WTC11 (cell line): ENCODE measurements at regions not wholly inside any gene's neighbourhood (a gene's known extent, or its start where the extent isn't known, plus 50 kb on each side); places are given as distances from the start of the nearest gene placed in this dataset.

Experiments
- ATAC-seq: fragments of 200-7000 bp; cut with Tn5 transposase; 2 replicates; pipeline ENCODE4 v1.10.0; 2021; ENCODE audit warnings: mild to moderate bottlenecking, moderate library complexity
- CTCF ChIA-PET: fragments of 300-600 bp; sonication (Branson Sonifier 250); formaldehyde crosslinking; loops from one replicate; lab custom pipeline; 2021; ENCODE audit warnings: antibody characterized with exemption; lab: Charles Lee
- POLR2A ChIA-PET: fragments of 350-600 bp; sonication (Branson Sonifier 250); formaldehyde crosslinking; loops from one replicate; lab custom pipeline; 2021; ENCODE audit warnings: antibody characterized with exemption; lab: Charles Lee
- DNase-seq: peaks from one replicate; pipeline ENCODE4 v3.0.0; 2021; ENCODE audit warnings: low spot score
- H3K27ac Mint-ChIP-seq: 2 replicates; pipeline ENCODE4 v1.8.0; 2021; ENCODE audit warnings: mixed read lengths
- H3K27me3 Mint-ChIP-seq: 2 replicates; pipeline ENCODE4 v1.8.0; 2021; ENCODE audit warnings: low read depth, mild to moderate bottlenecking, moderate library complexity, mixed read lengths
- H3K36me3 Mint-ChIP-seq: 2 replicates; pipeline ENCODE4 v1.8.0; 2021; ENCODE audit warnings: mixed read lengths
- H3K4me1 Mint-ChIP-seq: 2 replicates; pipeline ENCODE4 v1.8.0; 2022; ENCODE audit warnings: mixed read lengths
- H3K4me3 Mint-ChIP-seq: 2 replicates; pipeline ENCODE4 v1.8.0; 2021; ENCODE audit warnings: mild to moderate bottlenecking, moderate library complexity, mixed read lengths
- H3K9me3 Mint-ChIP-seq: 2 replicates; pipeline ENCODE4 v1.8.0; 2021; ENCODE audit warnings: mixed read lengths
- GABPB1 ChIP-seq: sonication (generic); formaldehyde crosslinking; IDR thresholded peaks from 2 replicates; pipeline ENCODE4 v1.8.1; 2023; ENCODE audit warnings: mild to moderate bottlenecking, missing genetic modification reagents
- IRF2 ChIP-seq: sonication (generic); formaldehyde crosslinking; IDR thresholded peaks from 2 replicates; pipeline ENCODE4 v1.8.0; 2022; ENCODE audit warnings: low read depth, missing genetic modification reagents, borderline replicate concordance
- JUN ChIP-seq: sonication (generic); formaldehyde crosslinking; IDR thresholded peaks from 2 replicates; pipeline ENCODE4 v1.8.0; 2023; ENCODE audit warnings: mild to moderate bottlenecking, missing genetic modification reagents
- NR1H2 ChIP-seq: sonication (generic); formaldehyde crosslinking; IDR thresholded peaks from 2 replicates; pipeline ENCODE4 v1.9.0; 2021; ENCODE audit warnings: mild to moderate bottlenecking, moderate library complexity, missing genetic modification reagents
- RELA ChIP-seq: sonication (generic); formaldehyde crosslinking; IDR thresholded peaks from 2 replicates; pipeline ENCODE4 v1.8.1; 2022; ENCODE audit warnings: missing genetic modification reagents, mild to moderate bottlenecking, borderline replicate concordance
- TEAD4 ChIP-seq: sonication (generic); formaldehyde crosslinking; IDR thresholded peaks from 2 replicates; pipeline ENCODE4 v1.8.0; 2022; ENCODE audit warnings: mild to moderate bottlenecking, missing genetic modification reagents
- ZBTB21 ChIP-seq: sonication (generic); formaldehyde crosslinking; IDR thresholded peaks from 2 replicates; pipeline ENCODE4 v1.8.1; 2023; ENCODE audit warnings: mild to moderate bottlenecking, missing genetic modification reagents, borderline replicate concordance
- ZNF423 ChIP-seq: fragments of 250-450 bp; sonication (Bioruptor Pico); IDR thresholded peaks from 2 replicates; pipeline ENCODE4 v2.1.2; 2022; ENCODE audit warnings: mild to moderate bottlenecking, moderate library complexity
- TF ChIP-seq, protein P1 (sequence below): sonication (generic); formaldehyde crosslinking; IDR thresholded peaks from 2 replicates; pipeline ENCODE4 v1.8.1; 2023; ENCODE audit warnings: mild to moderate bottlenecking, missing genetic modification reagents
- TF ChIP-seq, protein P2 (sequence below): sonication (generic); formaldehyde crosslinking; IDR thresholded peaks from 2 replicates; pipeline ENCODE4 v1.8.1; 2022; ENCODE audit warnings: low read depth, mild to moderate bottlenecking, moderate library complexity, missing genetic modification reagents, borderline replicate concordance
- TF ChIP-seq, protein P3 (sequence below): fragments of 250-450 bp; sonication (Bioruptor Pico); conservative IDR thresholded peaks from 2 replicates; pipeline ENCODE4 v1.9.0; 2021; ENCODE audit warnings: mild to moderate bottlenecking
- TF ChIP-seq, protein P4 (sequence below): fragments of 250-450 bp; sonication (Bioruptor Pico); IDR thresholded peaks from 2 replicates; pipeline ENCODE4 v1.8.0; 2021; ENCODE audit warnings: mild to moderate bottlenecking
- TF ChIP-seq, protein P5 (sequence below): fragments of 250-450 bp; sonication (Bioruptor Pico); IDR thresholded peaks from 2 replicates; pipeline ENCODE4 v1.9.0; 2021; ENCODE audit warnings: mild to moderate bottlenecking
- TF ChIP-seq, protein P6 (sequence below): sonication (generic); formaldehyde crosslinking; conservative IDR thresholded peaks from 2 replicates; pipeline ENCODE4 v1.8.1; 2023; ENCODE audit warnings: mild to moderate bottlenecking, low read depth, missing genetic modification reagents, moderate library complexity
- TF ChIP-seq, protein P7 (sequence below): fragments of 200-600 bp; IDR thresholded peaks from 2 replicates; pipeline ENCODE4 v1.8.0; 2022; ENCODE audit warnings: antibody characterized with exemption

DNA sequence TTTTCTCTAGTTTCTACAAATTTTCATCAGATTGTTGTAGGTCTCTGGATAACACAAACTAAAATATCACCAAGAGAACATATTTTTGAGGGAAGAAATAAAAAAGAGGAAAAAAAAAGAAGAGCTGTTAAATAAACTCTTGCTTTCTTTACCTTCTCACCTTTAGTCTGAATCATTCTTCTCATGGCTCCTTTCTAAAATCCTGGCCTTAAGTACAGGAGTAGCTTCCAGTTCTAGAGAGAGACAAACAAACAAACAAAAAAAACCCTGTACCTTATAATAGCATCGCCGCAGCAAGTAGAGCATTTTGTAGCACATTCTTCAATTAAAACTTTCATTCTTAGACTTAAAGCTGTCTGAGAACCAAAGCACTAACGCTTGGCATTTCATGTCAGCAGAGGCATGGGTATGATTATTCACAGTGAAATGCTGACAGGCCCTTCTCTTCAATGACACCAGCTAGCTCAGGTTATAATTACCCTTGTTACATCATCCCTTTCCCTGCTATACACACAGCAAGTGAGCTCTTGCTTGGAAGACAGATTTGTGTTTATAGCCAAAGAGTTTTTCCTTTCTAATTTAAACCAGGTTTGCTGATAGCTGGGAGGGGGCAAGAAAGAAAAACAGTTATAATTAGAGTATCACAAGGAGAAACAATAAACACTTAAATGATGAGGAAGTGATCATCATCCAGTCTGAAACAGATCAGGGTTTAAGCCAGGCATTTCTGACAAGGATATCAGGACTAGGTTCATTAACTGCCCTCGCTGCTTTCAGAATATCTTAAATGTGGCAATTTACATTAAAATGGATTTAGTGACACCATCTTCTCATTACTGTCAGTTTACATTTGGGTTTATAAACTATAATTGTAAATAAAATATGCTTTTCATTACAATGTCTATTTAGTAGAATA lies 510.9 kb upstream of the ZNF608 start:
- no peak overlapping the region for H3K27ac Mint-ChIP-seq
- peaks cover 39% of the 10 kb centered on the region for H3K36me3 Mint-ChIP-seq
- peaks cover 39% of the 10 kb centered on the region for H3K9me3 Mint-ChIP-seq
- ChIA-PET POLR2A (no interaction called here), CTCF (no interaction called here)
- H3K4me3 Mint-ChIP-seq: no peak overlapping the region
- H3K4me1 Mint-ChIP-seq: peaks cover 29% of the 10 kb centered on the region
- DNase-seq (no peak), ATAC-seq (no peak)
- TF ChIP-seq RELA (CRISPR knock-in tag): no peak
- TF ChIP-seq, protein P1, sequence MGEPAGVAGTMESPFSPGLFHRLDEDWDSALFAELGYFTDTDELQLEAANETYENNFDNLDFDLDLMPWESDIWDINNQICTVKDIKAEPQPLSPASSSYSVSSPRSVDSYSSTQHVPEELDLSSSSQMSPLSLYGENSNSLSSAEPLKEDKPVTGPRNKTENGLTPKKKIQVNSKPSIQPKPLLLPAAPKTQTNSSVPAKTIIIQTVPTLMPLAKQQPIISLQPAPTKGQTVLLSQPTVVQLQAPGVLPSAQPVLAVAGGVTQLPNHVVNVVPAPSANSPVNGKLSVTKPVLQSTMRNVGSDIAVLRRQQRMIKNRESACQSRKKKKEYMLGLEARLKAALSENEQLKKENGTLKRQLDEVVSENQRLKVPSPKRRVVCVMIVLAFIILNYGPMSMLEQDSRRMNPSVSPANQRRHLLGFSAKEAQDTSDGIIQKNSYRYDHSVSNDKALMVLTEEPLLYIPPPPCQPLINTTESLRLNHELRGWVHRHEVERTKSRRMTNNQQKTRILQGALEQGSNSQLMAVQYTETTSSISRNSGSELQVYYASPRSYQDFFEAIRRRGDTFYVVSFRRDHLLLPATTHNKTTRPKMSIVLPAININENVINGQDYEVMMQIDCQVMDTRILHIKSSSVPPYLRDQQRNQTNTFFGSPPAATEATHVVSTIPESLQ (CRISPR knock-in tag): no peak
- no peak for TF ChIP-seq JUN (CRISPR knock-in tag)
- TF ChIP-seq, protein P2, sequence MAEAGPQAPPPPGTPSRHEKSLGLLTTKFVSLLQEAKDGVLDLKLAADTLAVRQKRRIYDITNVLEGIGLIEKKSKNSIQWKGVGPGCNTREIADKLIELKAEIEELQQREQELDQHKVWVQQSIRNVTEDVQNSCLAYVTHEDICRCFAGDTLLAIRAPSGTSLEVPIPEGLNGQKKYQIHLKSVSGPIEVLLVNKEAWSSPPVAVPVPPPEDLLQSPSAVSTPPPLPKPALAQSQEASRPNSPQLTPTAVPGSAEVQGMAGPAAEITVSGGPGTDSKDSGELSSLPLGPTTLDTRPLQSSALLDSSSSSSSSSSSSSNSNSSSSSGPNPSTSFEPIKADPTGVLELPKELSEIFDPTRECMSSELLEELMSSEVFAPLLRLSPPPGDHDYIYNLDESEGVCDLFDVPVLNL (CRISPR knock-in tag): no peak
- TF ChIP-seq, protein P3, sequence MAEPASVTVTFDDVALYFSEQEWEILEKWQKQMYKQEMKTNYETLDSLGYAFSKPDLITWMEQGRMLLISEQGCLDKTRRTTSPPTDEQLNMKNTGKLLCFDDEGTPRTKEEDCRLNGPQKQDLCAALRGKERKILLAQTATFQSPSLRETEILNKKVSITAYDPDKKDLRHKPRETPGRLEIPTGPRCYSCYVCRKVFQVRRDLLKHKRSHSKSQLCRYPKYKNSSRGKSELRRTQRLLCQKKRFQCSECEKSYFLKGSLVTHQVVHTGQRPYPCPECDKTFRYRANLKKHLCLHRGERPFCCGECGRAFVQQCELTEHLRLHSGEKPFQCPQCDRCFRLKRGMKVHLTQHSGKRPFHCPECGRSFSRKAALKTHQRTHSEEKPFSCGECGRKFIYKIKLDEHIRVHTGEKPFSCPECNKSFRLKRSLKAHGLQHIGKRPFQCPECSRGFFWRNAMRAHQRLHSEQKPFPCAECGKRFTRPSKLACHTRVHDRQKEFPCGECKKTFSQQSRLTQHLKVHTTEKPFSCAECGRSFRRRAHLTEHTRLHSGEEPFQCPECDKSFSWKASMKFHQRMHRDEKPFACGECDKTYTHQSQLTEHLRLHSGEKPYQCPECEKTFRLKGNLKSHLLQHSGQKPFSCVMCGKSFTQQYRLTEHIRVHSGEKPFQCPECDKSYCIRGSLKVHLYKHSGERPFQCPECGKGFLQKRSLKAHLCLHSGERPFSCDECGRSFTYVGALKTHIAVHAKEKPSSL (CRISPR knock-in tag): no peak
- TF ChIP-seq, protein P4, sequence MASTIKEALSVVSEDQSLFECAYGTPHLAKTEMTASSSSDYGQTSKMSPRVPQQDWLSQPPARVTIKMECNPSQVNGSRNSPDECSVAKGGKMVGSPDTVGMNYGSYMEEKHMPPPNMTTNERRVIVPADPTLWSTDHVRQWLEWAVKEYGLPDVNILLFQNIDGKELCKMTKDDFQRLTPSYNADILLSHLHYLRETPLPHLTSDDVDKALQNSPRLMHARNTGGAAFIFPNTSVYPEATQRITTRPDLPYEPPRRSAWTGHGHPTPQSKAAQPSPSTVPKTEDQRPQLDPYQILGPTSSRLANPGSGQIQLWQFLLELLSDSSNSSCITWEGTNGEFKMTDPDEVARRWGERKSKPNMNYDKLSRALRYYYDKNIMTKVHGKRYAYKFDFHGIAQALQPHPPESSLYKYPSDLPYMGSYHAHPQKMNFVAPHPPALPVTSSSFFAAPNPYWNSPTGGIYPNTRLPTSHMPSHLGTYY (CRISPR knock-in tag): no peak
- TF ChIP-seq ZNF423 (CRISPR knock-in tag): no peak
- TF ChIP-seq NR1H2 (CRISPR knock-in tag): no peak
- no peak for TF ChIP-seq TEAD4
- TF ChIP-seq, protein P5, sequence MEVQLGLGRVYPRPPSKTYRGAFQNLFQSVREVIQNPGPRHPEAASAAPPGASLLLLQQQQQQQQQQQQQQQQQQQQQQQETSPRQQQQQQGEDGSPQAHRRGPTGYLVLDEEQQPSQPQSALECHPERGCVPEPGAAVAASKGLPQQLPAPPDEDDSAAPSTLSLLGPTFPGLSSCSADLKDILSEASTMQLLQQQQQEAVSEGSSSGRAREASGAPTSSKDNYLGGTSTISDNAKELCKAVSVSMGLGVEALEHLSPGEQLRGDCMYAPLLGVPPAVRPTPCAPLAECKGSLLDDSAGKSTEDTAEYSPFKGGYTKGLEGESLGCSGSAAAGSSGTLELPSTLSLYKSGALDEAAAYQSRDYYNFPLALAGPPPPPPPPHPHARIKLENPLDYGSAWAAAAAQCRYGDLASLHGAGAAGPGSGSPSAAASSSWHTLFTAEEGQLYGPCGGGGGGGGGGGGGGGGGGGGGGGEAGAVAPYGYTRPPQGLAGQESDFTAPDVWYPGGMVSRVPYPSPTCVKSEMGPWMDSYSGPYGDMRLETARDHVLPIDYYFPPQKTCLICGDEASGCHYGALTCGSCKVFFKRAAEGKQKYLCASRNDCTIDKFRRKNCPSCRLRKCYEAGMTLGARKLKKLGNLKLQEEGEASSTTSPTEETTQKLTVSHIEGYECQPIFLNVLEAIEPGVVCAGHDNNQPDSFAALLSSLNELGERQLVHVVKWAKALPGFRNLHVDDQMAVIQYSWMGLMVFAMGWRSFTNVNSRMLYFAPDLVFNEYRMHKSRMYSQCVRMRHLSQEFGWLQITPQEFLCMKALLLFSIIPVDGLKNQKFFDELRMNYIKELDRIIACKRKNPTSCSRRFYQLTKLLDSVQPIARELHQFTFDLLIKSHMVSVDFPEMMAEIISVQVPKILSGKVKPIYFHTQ (CRISPR knock-in tag): no peak
- TF ChIP-seq, protein P6, sequence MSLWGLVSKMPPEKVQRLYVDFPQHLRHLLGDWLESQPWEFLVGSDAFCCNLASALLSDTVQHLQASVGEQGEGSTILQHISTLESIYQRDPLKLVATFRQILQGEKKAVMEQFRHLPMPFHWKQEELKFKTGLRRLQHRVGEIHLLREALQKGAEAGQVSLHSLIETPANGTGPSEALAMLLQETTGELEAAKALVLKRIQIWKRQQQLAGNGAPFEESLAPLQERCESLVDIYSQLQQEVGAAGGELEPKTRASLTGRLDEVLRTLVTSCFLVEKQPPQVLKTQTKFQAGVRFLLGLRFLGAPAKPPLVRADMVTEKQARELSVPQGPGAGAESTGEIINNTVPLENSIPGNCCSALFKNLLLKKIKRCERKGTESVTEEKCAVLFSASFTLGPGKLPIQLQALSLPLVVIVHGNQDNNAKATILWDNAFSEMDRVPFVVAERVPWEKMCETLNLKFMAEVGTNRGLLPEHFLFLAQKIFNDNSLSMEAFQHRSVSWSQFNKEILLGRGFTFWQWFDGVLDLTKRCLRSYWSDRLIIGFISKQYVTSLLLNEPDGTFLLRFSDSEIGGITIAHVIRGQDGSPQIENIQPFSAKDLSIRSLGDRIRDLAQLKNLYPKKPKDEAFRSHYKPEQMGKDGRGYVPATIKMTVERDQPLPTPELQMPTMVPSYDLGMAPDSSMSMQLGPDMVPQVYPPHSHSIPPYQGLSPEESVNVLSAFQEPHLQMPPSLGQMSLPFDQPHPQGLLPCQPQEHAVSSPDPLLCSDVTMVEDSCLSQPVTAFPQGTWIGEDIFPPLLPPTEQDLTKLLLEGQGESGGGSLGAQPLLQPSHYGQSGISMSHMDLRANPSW (CRISPR knock-in tag): no peak
- TF ChIP-seq, protein P7, sequence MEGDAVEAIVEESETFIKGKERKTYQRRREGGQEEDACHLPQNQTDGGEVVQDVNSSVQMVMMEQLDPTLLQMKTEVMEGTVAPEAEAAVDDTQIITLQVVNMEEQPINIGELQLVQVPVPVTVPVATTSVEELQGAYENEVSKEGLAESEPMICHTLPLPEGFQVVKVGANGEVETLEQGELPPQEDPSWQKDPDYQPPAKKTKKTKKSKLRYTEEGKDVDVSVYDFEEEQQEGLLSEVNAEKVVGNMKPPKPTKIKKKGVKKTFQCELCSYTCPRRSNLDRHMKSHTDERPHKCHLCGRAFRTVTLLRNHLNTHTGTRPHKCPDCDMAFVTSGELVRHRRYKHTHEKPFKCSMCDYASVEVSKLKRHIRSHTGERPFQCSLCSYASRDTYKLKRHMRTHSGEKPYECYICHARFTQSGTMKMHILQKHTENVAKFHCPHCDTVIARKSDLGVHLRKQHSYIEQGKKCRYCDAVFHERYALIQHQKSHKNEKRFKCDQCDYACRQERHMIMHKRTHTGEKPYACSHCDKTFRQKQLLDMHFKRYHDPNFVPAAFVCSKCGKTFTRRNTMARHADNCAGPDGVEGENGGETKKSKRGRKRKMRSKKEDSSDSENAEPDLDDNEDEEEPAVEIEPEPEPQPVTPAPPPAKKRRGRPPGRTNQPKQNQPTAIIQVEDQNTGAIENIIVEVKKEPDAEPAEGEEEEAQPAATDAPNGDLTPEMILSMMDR: no peak
- no peak for TF ChIP-seq ZBTB21 (CRISPR knock-in tag)
- TF ChIP-seq IRF2 (CRISPR knock-in tag): no peak
- TF ChIP-seq GABPB1 (CRISPR knock-in tag): no peak
- no peaks in the 10 kb centered on the region for H3K27me3 Mint-ChIP-seq
